ENCODE measurements at regions not wholly inside any gene's neighbourhood (a gene's known extent, or its start where the extent isn't known, plus 50 kb on each side); places are given as distances from the start of the nearest gene placed in this dataset.

- Histone ChIP-seq H3K9me3 (ENCODE audit: control insufficient read depth, low read depth, low read length) (no peaks in the 10 kb centered on the region), H3K36me3 (ENCODE audit: control insufficient read depth, insufficient read depth, low read length) (no peaks in the 10 kb centered on the region), H3K27me3 (ENCODE audit: control insufficient read depth, insufficient read depth, low read length) (no peaks in the 10 kb centered on the region), H3K27ac (ENCODE audit: low read length) (no peak overlapping the region), H3K4me1 (ENCODE audit: control insufficient read depth, insufficient read depth, low read length) (no peaks in the 10 kb centered on the region), H3K4me3 (ENCODE audit: low read length) (no peak overlapping the region)
- DNase-seq = no peak
Measured at GRCh38 chr3:146830231-146830630, 225.1 kb upstream of the PLSCR5 start.

- Histone ChIP-seq H3K4me1 (ENCODE audit: control insufficient read depth, insufficient read depth, low read length) (no peaks in the 10 kb centered on the region), H3K4me3 (ENCODE audit: low read length) (no peak overlapping the region), H3K27ac (ENCODE audit: low read length) (no peak overlapping the region), H3K27me3 (ENCODE audit: control insufficient read depth, insufficient read depth, low read length) (no peaks in the 10 kb centered on the region), H3K9me3 (ENCODE audit: control insufficient read depth, low read depth, low read length) (no peaks in the 10 kb centered on the region), H3K36me3 (ENCODE audit: control insufficient read depth, insufficient read depth, low read length) (no peaks in the 10 kb centered on the region)
- DNase-seq = no peak
- 29% methylated on average over 1 of the region's 1 CpG for WGBS (ENCODE audit: insufficient coverage, low lambda C conversion rate)
Measured at GRCh38 chr3:146827836-146828235, 222.7 kb upstream of the PLSCR5 start.

- Histone ChIP-seq H3K27ac (ENCODE audit: low read length) (no peak overlapping the region), H3K36me3 (ENCODE audit: control insufficient read depth, insufficient read depth, low read length) (no peaks in the 10 kb centered on the region), H3K4me1 (ENCODE audit: control insufficient read depth, insufficient read depth, low read length) (no peaks in the 10 kb centered on the region), H3K4me3 (ENCODE audit: low read length) (no peak overlapping the region), H3K9me3 (ENCODE audit: control insufficient read depth, low read depth, low read length) (no peaks in the 10 kb centered on the region), H3K27me3 (ENCODE audit: control insufficient read depth, insufficient read depth, low read length) (no peaks in the 10 kb centered on the region)
- no peak for DNase-seq
- 67% methylated on average over 1 of the region's 1 CpG for WGBS (ENCODE audit: insufficient coverage, low lambda C conversion rate)
Measured at GRCh38 chr3:146823622-146824021, 218.5 kb upstream of the PLSCR5 start.

- H3K27ac ChIP-seq (ENCODE audit: low read length) = no peak overlapping the region
- 58% methylated on average over 2 of the region's 3 CpGs for WGBS (ENCODE audit: insufficient coverage, low lambda C conversion rate)
Measured at GRCh38 chr3:146818866-146819265, 213.7 kb upstream of the PLSCR5 start.

GRCh38 chr3:146818301-146818700, 213.2 kb upstream of the PLSCR5 start:
- no peaks in the 10 kb centered on the region for H3K4me1 ChIP-seq (ENCODE audit: control insufficient read depth, insufficient read depth, low read length)
- no peak for DNase-seq
- WGBS (ENCODE audit: insufficient coverage, low lambda C conversion rate) = 69% methylated on average over 3 of the region's 4 CpGs

More at GRCh38 chr3:146818866-146819265, 213.7 kb upstream of the PLSCR5 start:
- Histone ChIP-seq H3K4me1 (ENCODE audit: control insufficient read depth, insufficient read depth, low read length) (no peaks in the 10 kb centered on the region), H3K27me3 (ENCODE audit: control insufficient read depth, insufficient read depth, low read length) (no peaks in the 10 kb centered on the region), H3K4me3 (ENCODE audit: low read length) (no peak overlapping the region), H3K36me3 (ENCODE audit: control insufficient read depth, insufficient read depth, low read length) (no peaks in the 10 kb centered on the region), H3K9me3 (ENCODE audit: control insufficient read depth, low read depth, low read length) (no peaks in the 10 kb centered on the region)
- DNase-seq = no peak

GRCh38 chr3:146817704-146818103, 212.6 kb upstream of the PLSCR5 start:
- H3K4me3 ChIP-seq (ENCODE audit: low read length) = no peak overlapping the region
- no CpG with 5 or more reads among the region's 2 CpGs for WGBS (ENCODE audit: insufficient coverage, low lambda C conversion rate)
- DNase-seq = no peak
- no peaks in the 10 kb centered on the region for H3K27me3 ChIP-seq (ENCODE audit: control insufficient read depth, insufficient read depth, low read length)
- H3K27ac ChIP-seq (ENCODE audit: low read length) = no peak overlapping the region
- no peaks in the 10 kb centered on the region for H3K4me1 ChIP-seq (ENCODE audit: control insufficient read depth, insufficient read depth, low read length)
- no peaks in the 10 kb centered on the region for H3K36me3 ChIP-seq (ENCODE audit: control insufficient read depth, insufficient read depth, low read length)
- H3K9me3 ChIP-seq (ENCODE audit: control insufficient read depth, low read depth, low read length) = no peaks in the 10 kb centered on the region

More at GRCh38 chr3:146818301-146818700, 213.2 kb upstream of the PLSCR5 start:
- H3K36me3 ChIP-seq (ENCODE audit: control insufficient read depth, insufficient read depth, low read length) = no peaks in the 10 kb centered on the region
- no peaks in the 10 kb centered on the region for H3K27me3 ChIP-seq (ENCODE audit: control insufficient read depth, insufficient read depth, low read length)
- H3K27ac ChIP-seq (ENCODE audit: low read length) = no peak overlapping the region
- H3K9me3 ChIP-seq (ENCODE audit: control insufficient read depth, low read depth, low read length) = no peaks in the 10 kb centered on the region
- no peak overlapping the region for H3K4me3 ChIP-seq (ENCODE audit: low read length)

GRCh38 chr3:146814601-146815315, 209.6 kb upstream of the PLSCR5 start:
- WGBS (ENCODE audit: insufficient coverage, low lambda C conversion rate) = 80% methylated on average over 1 of the region's 1 CpG
- no peak overlapping the region for H3K4me3 ChIP-seq (ENCODE audit: low read length)
- no peaks in the 10 kb centered on the region for H3K9me3 ChIP-seq (ENCODE audit: control insufficient read depth, low read depth, low read length)
- H3K36me3 ChIP-seq (ENCODE audit: control insufficient read depth, insufficient read depth, low read length) = no peaks in the 10 kb centered on the region
- DNase-seq = no peak
- no peak overlapping the region for H3K27ac ChIP-seq (ENCODE audit: low read length)
- H3K27me3 ChIP-seq (ENCODE audit: control insufficient read depth, insufficient read depth, low read length) = no peaks in the 10 kb centered on the region
- no peaks in the 10 kb centered on the region for H3K4me1 ChIP-seq (ENCODE audit: control insufficient read depth, insufficient read depth, low read length)

GRCh38 chr3:146813496-146813895, 208.3 kb upstream of the PLSCR5 start:
- Histone ChIP-seq H3K4me1 (ENCODE audit: control insufficient read depth, insufficient read depth, low read length) (no peaks in the 10 kb centered on the region), H3K27me3 (ENCODE audit: control insufficient read depth, insufficient read depth, low read length) (no peaks in the 10 kb centered on the region), H3K4me3 (ENCODE audit: low read length) (no peak overlapping the region), H3K9me3 (ENCODE audit: control insufficient read depth, low read depth, low read length) (no peaks in the 10 kb centered on the region), H3K36me3 (ENCODE audit: control insufficient read depth, insufficient read depth, low read length) (no peaks in the 10 kb centered on the region), H3K27ac (ENCODE audit: low read length) (no peak overlapping the region)
- no peak for DNase-seq
- WGBS (ENCODE audit: insufficient coverage, low lambda C conversion rate) = 40% methylated on average over 1 of the region's 1 CpG

GRCh38 chr3:146803745-146804144, 198.6 kb upstream of the PLSCR5 start:
- no CpG with 5 or more reads among the region's 2 CpGs for WGBS (ENCODE audit: insufficient coverage, low lambda C conversion rate)
- no peaks in the 10 kb centered on the region for H3K27me3 ChIP-seq (ENCODE audit: control insufficient read depth, insufficient read depth, low read length)

GRCh38 chr3:146801492-146801891, 196.3 kb upstream of the PLSCR5 start:
- H3K27ac ChIP-seq (ENCODE audit: low read length) = no peak overlapping the region
- no peak overlapping the region for H3K4me3 ChIP-seq (ENCODE audit: low read length)
- no peaks in the 10 kb centered on the region for H3K4me1 ChIP-seq (ENCODE audit: control insufficient read depth, insufficient read depth, low read length)
- DNase-seq = no peak
- no peaks in the 10 kb centered on the region for H3K27me3 ChIP-seq (ENCODE audit: control insufficient read depth, insufficient read depth, low read length)
- H3K36me3 ChIP-seq (ENCODE audit: control insufficient read depth, insufficient read depth, low read length) = no peaks in the 10 kb centered on the region
- H3K9me3 ChIP-seq (ENCODE audit: control insufficient read depth, low read depth, low read length) = no peaks in the 10 kb centered on the region
- no CpG with 5 or more reads among the region's 2 CpGs for WGBS (ENCODE audit: insufficient coverage, low lambda C conversion rate)

More at GRCh38 chr3:146803745-146804144, 198.6 kb upstream of the PLSCR5 start:
- DNase-seq = no peak
- no peaks in the 10 kb centered on the region for H3K4me1 ChIP-seq (ENCODE audit: control insufficient read depth, insufficient read depth, low read length)
- no peaks in the 10 kb centered on the region for H3K36me3 ChIP-seq (ENCODE audit: control insufficient read depth, insufficient read depth, low read length)
- no peak overlapping the region for H3K27ac ChIP-seq (ENCODE audit: low read length)
- H3K4me3 ChIP-seq (ENCODE audit: low read length) = no peak overlapping the region
- no peaks in the 10 kb centered on the region for H3K9me3 ChIP-seq (ENCODE audit: control insufficient read depth, low read depth, low read length)

- DNase-seq = no peak
- no peaks in the 10 kb centered on the region for H3K9me3 ChIP-seq (ENCODE audit: control insufficient read depth, low read depth, low read length)
- no peaks in the 10 kb centered on the region for H3K36me3 ChIP-seq (ENCODE audit: control insufficient read depth, insufficient read depth, low read length)
- H3K27ac ChIP-seq (ENCODE audit: low read length) = no peak overlapping the region
- 86% methylated on average over 1 of the region's 2 CpGs for WGBS (ENCODE audit: insufficient coverage, low lambda C conversion rate)
- no peak overlapping the region for H3K4me3 ChIP-seq (ENCODE audit: low read length)
- H3K4me1 ChIP-seq (ENCODE audit: control insufficient read depth, insufficient read depth, low read length) = no peaks in the 10 kb centered on the region
- no peaks in the 10 kb centered on the region for H3K27me3 ChIP-seq (ENCODE audit: control insufficient read depth, insufficient read depth, low read length)
Measured at GRCh38 chr3:146800484-146800883, 195.3 kb upstream of the PLSCR5 start.
